ENCODE measurements at regions not wholly inside any gene's neighbourhood (a gene's known extent, or its start where the extent isn't known, plus 50 kb on each side); places are given as distances from the start of the nearest gene placed in this dataset.

GRCh38 chr2:18106841-18107240 lies 228.4 kb downstream of the KCNS3 start:
- no peak for TF ChIP-seq CTCF (IDR thresholded peaks at IDR 0.05)
- no peak for TF ChIP-seq POLR2AphosphoS5 (IDR thresholded peaks at IDR 0.05)
